C1 segment of cervical spinal cord (tissue), 14 donors: ENCODE measurements at regions not wholly inside any gene's neighbourhood (a gene's known extent, or its start where the extent isn't known, plus 50 kb on each side); places are given as distances from the start of the nearest gene placed in this dataset.

ENCODE experiments used
- DNase-seq, 14 donors: peaks; one replicate each; lab custom pipeline; 2025; lab: John Stamatoyannopoulos, UW

- DNase-seq = no peak
These were observed 115.2 kb upstream of the ITGA4 start for GRCh38 chr2:181341855-181342600.

DNA sequence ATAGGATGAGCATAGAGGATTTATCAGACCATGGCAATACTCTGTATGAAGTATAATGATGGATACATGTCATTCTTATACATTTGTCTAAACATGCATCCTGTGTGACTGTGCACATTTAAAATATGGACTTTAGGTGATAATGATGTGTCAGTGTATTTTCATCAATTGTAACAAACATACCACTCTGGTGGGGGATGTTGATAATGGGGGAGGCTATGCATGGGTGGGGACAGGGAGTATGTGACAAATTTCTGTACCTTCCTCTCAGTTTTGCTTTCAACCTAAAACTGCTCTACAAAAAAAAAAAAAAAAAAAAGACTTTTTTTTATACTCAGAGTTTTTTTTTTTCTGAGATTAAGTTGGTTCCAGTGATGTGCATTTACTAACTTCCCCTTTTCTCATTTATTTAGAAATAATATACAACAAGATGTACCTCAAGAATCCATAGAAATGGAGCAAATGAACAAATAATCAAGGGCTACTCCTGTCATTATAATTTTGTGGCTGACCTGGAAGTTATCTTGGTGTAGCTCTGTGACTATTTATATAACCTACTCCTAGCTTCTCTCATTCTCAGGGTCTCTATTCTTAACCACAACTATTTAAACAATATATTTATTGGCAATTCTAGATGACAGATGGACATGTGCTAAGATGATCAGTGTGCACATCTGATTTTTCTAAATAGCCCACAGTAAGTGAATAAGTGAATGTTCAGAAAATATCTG is 108.9 kb upstream of the ITGA4 start:
- DNase-seq = no peak

DNA sequence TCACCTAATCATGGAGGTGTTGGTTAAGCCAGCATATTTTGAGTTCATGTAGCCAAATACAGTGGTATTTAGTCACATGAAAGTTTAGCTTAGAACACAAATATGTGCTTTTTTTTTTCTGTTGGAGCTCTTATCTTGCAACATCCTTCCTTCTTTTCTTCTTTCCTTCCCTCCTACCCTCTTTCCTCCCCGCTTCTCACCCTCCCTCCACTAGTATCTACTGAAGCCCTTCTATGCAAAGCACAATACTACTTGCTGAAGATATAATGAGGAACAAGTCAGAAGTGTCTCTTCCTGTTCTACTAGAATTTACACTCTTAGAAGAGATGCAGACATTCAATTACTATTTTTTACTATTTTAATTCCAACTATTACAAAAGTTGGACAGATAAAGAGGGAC is 105.0 kb upstream of the ITGA4 start:
- no peak for DNase-seq

DNA sequence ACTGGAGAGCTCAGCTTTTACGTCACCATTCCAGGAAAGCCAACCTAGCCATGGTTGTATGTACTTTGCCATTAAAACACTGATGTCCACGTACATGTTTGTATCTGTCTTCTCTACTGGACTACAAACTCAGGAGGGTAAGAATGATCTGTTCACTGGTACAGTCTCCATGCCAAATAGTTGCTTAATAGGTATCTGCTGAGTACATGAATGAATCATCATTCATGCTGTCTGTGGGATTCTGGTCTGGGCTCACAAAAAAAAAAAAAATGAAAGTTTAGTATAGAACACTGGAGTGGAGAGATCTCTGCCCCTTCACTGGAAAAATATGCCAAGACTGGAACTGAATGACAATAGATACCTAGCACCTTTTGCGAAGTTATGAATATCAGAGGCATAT is 102.6 kb upstream of the ITGA4 start:
- DNase-seq = no peak

DNA sequence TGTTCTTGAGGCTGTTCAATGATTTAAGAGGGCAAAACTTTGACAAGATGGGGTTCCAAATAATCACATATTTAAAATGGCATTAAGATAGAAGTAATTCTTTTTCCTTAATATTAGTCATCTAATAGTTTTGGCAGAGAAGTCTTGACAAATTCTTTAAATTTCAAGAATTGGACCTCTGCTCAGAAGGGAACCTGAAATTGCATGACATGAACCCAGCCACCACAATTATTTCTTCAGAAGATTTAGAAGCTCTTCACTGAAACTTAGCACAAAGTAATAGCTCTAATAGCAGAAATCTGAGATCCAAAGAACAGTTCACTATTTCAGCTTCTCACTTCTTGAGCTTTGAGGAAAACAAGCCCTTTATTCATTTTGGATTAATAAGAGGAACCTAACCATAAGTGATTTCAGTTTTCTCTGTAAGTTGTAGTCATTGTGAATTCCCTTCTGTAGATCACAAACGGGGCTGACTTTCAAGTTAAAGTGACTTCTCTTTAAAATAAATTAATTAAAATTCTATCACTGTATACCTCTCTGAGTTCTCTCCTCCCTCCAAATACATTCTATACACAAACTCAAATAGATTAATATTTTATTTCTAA is 100.6 kb upstream of the ITGA4 start:
- no peak for DNase-seq

DNA sequence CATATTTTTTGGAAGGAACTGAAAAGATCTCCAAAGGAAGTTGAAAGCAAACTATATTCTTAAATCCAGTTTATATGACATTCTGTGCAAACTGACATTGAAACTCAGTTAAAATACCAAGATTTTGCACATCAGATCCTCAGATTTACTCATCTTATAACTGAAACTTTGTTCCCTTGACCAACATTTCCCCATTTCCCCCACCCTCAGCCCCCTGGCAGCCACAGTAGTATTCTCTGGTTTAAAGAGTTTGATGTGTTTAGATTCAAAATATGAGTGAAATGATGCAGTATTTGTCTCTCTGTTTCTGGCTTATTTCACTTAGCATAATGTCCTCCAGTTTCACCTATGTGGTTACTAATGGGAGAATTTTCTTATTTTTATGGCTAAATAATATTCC is 99.2 kb upstream of the ITGA4 start:
- DNase-seq = no peak

DNA sequence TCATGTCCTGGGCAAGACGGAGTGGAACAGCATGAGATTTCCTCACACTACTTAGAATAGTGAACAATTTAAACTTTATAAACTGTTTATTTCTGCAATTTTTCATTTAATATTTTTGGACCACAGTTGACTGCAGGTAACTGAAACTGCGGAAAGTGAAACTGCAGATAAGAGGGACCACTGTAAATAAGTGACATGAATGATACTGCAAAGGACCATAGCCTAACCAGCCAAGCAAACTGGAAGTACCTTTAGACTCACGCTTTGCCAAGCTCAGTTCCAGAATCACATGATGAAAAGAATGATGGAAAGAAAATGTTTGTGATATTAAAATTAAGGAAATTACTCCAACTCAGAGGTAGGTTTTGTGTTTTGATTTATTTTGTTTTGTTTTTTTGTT is 94.6 kb upstream of the ITGA4 start:
- no peak for DNase-seq

DNA sequence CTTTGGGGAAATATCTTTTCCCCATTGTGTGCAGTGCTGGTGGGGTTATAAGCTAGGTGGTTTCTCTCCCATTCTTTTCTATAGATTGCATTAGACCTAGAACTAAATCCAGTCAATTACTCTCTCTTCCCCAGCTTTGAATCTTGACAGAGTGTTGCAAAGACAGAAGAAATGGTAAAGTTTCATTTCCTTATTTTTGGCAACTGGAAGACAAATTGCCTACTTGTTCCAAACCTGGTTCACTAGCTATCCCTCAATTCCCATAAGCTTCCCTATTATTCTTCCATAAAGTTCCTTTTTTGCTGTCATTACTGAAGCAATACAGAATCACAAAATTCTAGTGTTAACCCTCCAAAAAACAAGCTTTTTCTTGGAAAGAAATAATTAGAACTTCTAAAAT is 94.0 kb upstream of the ITGA4 start:
- no peak for DNase-seq

GRCh38 chr2:181364492-181365170 is 92.6 kb upstream of the ITGA4 start:
- no peak for DNase-seq

DNA sequence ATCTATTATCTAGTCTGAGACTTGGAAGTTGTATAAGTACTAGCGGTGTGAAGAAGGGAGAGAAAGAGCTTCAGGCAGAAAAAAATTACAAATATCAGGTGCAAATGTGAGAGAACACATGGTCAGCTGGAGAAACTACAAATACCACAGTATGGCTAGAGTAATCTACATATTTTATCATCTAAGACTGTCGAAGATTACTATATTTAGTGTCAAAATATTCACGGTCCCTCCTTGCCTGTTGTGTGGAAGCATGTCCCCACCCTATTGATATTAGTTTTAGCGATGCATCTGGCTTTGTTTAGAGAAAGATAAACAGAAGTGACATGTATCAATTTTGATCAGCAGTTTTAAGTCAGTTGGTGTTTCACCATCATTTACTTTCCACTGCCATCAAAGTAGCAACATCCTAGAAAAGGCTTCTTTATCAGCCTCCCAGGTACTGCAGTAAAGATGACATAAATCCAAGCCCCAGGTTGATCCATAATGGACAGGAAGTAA is 90.5 kb upstream of the ITGA4 start:
- DNase-seq = no peak

DNA sequence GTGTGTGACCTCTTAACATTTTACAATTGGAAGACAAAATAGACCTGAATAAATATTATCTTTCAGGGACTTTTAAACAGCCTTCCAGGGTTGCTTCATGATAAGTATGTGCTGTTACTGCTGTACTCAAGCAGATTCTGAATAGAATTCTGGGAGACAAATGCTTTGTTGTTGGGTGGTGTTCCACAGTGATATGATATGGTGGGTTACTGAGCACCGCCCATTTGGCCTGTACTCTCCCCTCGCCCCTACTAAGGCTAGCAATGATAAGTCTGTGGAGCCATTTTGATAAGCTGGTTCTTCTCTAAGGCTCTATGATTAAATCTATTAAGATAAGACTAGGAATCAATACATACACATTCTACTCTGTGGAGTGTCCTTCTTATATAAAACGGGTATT is 89.8 kb upstream of the ITGA4 start:
- DNase-seq = no peak

DNA sequence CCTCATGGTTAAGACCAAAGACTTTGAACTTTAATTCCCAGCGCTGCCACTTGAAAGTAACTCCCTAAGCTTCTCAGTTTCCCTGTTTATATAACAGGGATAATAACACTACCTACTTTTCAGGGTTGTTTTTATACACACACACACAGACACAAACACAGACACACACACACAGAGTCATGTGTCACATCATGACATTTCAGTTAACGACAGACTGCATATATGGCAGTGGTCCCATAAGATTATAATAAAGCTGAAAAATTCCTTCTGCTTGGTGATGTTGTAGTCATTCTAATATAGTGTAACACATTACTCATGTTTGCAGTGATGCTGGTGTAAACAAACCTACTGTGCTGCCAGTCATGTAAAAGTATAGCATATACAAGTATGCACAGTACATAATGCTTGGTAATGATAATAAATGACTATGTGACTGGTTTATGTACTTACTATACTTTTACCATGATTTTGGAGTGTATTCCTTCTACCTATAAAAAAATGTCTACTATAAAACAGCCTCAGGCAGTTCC is 89.2 kb upstream of the ITGA4 start:
- no peak for DNase-seq

DNA sequence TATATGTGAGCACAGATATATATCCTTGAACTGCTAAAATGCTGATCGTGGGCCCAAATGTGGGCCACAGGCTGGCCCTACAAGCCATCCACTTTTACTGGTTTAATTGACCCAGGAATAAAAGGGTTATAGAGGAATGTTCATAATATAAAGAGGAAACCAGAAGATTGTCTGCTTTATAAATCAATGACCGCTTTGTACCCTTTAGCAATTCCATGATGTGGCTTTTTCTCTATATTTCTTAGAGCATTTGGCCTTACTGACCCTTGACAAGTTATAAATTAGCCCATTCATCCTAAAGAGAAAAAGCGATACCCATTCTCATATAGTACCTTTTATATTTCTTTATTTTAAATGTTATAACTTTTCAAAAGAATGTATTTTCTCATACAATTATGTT is 87.1 kb upstream of the ITGA4 start:
- no peak for DNase-seq

GRCh38 chr2:181371195-181371594 is 86.0 kb upstream of the ITGA4 start:
- no peak for DNase-seq

DNA sequence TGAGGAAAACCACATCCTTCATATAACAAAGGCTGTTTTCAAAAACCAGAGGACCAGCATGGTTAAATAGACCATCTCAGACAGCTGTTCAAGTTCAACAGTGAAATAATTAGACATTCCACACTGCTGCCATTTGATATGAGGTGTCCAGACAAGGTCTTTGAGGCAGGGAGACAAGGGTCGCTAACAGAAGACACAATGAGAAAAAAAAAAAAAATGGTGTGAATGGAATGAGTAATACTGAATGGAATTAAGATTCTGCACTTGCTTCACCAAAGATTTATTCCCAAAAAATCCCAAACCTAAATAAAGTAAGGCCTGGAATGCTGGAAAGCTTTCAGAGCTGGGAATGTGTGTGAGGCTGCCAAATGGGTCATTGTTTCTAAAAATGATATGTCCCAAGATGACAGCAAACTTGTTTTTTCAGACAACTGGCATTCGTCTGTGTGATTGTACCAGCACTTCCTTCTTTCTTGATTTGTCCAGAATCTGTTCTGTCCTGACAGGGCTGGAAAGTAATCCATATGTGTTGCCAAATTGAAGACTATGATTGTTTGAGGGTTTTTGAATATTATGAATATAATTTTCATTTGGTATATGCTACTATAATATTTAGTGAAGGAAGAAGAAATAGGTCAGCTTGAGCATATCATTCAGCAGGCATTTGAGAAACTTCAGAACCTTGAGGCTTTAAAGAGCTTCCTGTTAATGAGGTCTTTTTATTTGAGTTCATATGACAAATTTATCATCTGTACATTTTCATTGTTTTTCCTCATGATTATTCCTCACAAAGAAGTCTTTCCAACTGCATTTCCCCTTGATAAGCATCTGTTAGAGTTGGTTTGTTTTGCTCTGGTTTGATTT is 85.2 kb upstream of the ITGA4 start:
- DNase-seq = no peak

- DNase-seq = no peak
These were observed 84.5 kb upstream of the ITGA4 start for GRCh38 chr2:181372646-181373040.

GRCh38 chr2:181374781-181375675 is 82.2 kb upstream of the ITGA4 start:
- no peak for DNase-seq

DNA sequence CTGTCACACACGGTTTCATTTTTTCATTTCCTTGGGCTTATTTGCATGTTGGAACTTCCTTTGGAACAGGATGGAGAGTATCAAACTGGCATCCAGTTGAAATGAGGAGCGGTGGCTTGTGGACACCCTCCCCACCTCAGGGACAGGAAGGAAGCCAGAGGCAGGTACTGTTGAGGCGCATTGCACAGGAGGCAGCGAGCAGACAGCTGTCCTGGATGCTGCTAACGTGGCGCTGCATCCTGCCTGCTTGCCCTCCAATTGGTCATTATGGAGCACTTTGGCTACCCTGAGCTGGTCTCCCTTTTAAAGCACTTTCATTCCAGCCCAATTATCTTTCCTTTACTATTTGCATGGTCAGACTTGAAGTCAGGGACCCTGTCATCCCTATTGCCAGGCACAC is 80.7 kb upstream of the ITGA4 start:
- DNase-seq = no peak

DNA sequence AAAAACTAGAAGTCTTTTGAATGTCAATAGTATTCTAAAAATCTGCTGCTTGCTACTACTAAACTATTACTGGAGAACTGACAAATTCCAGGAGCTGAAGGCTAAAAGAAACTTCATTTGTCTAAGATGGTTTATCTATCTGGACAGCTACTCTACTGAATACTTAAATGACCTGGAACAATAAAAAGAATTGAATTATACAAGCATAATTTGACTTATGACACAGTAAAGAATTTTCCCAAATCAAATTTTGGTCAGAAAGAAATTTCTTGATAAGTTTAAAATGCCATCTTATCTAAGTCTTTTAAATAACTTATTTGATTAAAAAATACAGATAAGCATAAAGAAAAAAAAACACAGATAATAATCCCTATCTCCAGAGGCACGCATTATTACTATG is 80.2 kb upstream of the ITGA4 start:
- DNase-seq = no peak

GRCh38 chr2:181378491-181378890 is 78.7 kb upstream of the ITGA4 start:
- no peak for DNase-seq
